ENCODE measurements at regions not wholly inside any gene's neighbourhood (a gene's known extent, or its start where the extent isn't known, plus 50 kb on each side); places are given as distances from the start of the nearest gene placed in this dataset.

DNA sequence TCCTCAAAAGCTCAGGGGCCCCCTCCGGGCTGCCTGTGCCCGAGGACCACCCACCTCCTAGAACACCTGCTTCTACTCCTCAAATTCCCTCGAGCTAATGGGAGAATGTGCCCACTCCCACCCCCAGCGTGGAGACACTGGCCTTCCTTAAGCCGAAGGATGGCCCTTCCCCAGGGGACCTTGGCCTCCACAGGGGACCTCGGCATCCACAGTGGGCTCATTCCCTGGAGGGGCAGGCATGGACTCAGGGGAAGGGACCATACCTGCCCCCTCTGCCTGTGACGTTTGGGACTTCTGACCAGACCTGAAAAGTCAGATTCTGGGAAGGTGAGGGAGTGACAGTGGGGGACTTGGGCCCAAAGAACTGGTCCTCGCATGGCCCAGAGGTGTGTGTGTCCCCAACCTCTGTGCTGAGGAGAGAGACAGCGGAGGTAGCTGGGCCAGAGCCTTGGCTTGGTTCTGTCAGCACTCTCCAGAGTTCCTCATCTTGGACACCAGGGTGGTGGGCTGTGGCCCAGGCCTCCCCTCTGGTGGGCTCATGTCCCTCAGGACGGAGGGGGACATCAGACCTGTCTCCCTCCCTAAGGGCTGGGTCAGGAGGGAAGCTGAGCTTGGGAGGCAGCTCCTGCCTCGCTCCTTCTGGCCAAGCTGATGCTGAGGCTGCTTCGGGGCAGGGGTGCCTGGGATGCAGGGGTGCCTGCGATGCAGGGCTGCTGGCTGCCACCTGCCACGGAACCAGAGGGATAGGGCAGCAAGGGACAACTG, 240.4 kb downstream of the HAUS1 start:
- no peaks in the 10 kb centered on the region for H3K27me3 ChIP-seq
- H3K36me3 ChIP-seq = no peaks in the 10 kb centered on the region; the same call in none of the 2 replicates
- no peak overlapping the region for H3K4me3 ChIP-seq (ENCODE audit: low read depth, low read length)
- DNase-seq = no peak
- no peaks in the 10 kb centered on the region for H3K4me1 ChIP-seq
- TF ChIP-seq, protein P1, sequence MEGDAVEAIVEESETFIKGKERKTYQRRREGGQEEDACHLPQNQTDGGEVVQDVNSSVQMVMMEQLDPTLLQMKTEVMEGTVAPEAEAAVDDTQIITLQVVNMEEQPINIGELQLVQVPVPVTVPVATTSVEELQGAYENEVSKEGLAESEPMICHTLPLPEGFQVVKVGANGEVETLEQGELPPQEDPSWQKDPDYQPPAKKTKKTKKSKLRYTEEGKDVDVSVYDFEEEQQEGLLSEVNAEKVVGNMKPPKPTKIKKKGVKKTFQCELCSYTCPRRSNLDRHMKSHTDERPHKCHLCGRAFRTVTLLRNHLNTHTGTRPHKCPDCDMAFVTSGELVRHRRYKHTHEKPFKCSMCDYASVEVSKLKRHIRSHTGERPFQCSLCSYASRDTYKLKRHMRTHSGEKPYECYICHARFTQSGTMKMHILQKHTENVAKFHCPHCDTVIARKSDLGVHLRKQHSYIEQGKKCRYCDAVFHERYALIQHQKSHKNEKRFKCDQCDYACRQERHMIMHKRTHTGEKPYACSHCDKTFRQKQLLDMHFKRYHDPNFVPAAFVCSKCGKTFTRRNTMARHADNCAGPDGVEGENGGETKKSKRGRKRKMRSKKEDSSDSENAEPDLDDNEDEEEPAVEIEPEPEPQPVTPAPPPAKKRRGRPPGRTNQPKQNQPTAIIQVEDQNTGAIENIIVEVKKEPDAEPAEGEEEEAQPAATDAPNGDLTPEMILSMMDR (IDR thresholded peaks at IDR 0.05; ENCODE audit: low read depth, low read length) = no peak
- no peaks in the 10 kb centered on the region for H3K9me3 ChIP-seq

DNA sequence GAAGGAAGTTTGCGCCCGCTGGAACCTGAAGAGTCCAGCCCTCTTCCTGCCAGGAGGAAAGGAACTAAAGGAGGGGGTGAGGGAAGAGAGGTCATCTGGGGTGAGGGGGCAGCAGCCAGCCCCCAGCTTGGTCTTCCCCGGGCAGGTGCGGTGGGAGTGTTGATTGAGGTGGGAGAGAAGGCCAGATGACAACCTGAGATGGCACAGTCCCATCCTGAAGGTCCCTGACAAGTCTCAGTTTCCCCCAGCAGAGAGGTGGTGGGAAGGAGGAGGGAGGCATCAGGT, 240.9 kb downstream of the HAUS1 start:
- TF ChIP-seq, protein P1 (IDR thresholded peaks at IDR 0.05; ENCODE audit: low read depth, low read length) = no peak
- Histone ChIP-seq H3K4me3 (ENCODE audit: low read depth, low read length) (no peak overlapping the region), H3K4me1 (no peaks in the 10 kb centered on the region), H3K36me3 (no peaks in the 10 kb centered on the region; the same call in 1 of the 2 replicates), H3K27me3 (no peaks in the 10 kb centered on the region), H3K9me3 (no peaks in the 10 kb centered on the region)
- DNase-seq = no peak

DNA sequence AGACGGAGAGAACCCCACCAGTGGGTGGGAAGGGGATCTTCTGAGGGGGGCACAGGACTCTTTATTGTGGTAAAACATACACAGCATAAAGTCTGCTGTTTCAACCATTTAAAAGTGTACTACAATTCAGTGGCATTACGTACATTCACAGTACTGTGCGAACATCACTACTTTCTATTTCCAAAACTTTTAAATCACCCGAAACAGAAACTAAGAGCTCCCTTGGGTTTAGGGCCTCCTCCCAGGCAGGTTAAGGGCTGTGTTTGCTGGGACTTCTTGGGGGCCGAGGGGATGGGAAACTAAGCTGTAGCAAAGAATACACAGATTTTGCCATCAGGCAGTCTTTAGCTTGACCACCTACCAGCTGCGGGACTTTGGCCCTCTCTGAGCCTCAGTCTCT, 242.0 kb downstream of the HAUS1 start:
- no peak overlapping the region for H3K4me3 ChIP-seq (ENCODE audit: low read depth, low read length)
- DNase-seq = no peak

DNA sequence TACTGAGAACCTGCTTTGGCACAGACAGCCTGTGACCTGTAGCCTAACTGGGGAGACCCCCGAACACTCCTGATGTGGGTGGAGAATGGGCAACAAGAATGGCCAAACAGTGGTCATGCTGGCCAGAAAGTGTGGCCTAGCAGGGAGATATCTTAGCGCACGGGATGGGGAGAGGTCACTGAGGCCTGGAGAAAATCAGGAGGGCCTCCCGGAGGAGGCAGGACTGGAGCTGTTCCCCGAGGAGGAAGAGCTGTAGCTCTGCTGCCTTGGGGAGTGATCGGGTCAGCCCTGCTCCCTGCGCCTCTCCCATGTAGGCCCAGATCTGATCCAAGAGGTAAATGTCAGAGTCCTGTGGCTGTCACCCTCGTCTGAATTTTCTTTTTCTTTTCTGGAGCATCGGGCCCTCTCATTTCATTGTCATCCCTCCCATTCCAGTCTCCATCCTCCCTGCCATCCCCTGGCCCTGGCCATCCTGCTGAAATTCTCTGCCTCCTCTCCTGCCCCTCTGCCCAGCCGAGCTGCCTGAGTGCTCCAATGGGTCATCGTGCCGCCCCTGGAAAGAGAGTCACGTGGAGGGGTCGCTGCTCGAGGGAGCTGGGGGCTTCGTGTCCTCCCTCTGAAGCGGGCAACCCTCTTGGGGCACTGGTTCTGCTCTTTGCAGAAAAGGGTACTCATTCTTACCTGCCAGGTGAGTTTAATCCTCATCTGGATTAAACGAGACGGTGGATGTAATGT, 242.9 kb downstream of the HAUS1 start:
- no peaks in the 10 kb centered on the region; the same call in 1 of the 2 replicates for H3K36me3 ChIP-seq
- TF ChIP-seq, protein P1 (IDR thresholded peaks at IDR 0.05; ENCODE audit: low read depth, low read length) = no peak
- DNase-seq = no peak
- no peak overlapping the region for H3K4me3 ChIP-seq (ENCODE audit: low read depth, low read length)
- no peaks in the 10 kb centered on the region for H3K27me3 ChIP-seq
- no peaks in the 10 kb centered on the region for H3K4me1 ChIP-seq
- no peaks in the 10 kb centered on the region for H3K9me3 ChIP-seq

More for the DNA sequence above, 242.0 kb downstream of the HAUS1 start:
- Histone ChIP-seq H3K36me3 (no peaks in the 10 kb centered on the region; the same call in 1 of the 2 replicates), H3K9me3 (no peaks in the 10 kb centered on the region), H3K4me1 (no peaks in the 10 kb centered on the region), H3K27me3 (no peaks in the 10 kb centered on the region)
- TF ChIP-seq, protein P1 (IDR thresholded peaks at IDR 0.05; ENCODE audit: low read depth, low read length) = no peak

DNA sequence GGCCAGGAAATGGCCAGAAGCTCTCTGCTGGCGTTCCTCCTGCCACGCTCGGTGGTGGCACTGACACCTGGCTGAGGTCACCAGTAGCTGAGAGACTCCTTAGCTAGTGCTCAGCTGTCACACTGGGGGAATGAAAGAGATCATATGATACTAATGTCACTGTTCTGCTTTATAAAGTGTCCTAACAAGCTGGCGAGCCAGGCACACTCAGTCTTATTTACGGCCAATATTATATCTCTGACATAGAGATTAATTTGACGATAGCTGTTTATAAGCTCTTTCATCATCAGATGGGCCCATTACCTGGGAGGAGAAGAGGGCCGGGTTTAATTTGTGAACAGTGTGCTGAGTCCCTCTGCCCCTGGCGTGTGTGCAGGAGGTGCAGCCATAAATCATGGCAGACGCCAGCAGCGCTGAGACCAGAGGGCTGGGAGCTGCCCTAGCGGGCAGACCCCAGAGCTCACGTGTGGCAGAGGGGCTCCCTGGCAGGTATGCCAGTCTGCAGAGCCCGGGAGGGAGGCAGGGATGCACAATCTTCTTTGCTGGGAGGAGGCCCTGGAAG, 246.5 kb downstream of the HAUS1 start:
- H3K4me3 ChIP-seq (ENCODE audit: low read depth, low read length) = no peak overlapping the region
- H3K27me3 ChIP-seq = no peaks in the 10 kb centered on the region
- H3K36me3 ChIP-seq = no peaks in the 10 kb centered on the region
- no peaks in the 10 kb centered on the region for H3K9me3 ChIP-seq
- H3K4me1 ChIP-seq = peaks cover 4% of the 10 kb centered on the region
- TF ChIP-seq, protein P1 (IDR thresholded peaks at IDR 0.05; ENCODE audit: low read depth, low read length) = no peak
- DNase-seq = no peak

Data from BE2C (cell line).